Omental fat pad (tissue), 3 donors: ENCODE measurements at regions not wholly inside any gene's neighbourhood (a gene's known extent, or its start where the extent isn't known, plus 50 kb on each side); places are given as distances from the start of the nearest gene placed in this dataset.

Experiments used
- ATAC-seq: fragments of 150-250 bp; one replicate; pipeline ENCODE4 v1.9.1; 2016; ENCODE audit warnings: mild to moderate bottlenecking, moderate library complexity; ENCODE audit not compliant: low FRiP score
- DNase-seq: peaks from one replicate; pipeline ENCODE4 v3.0.0-alpha.2; 2019; ENCODE audit warnings: low spot score
- CTCF ChIP-seq, 3 donors: fragments of 450-650 bp; IDR thresholded peaks; one replicate each; pipeline ENCODE4 v1.5.1; 2016 to 2017; ENCODE audit warnings: antibody characterized with exemption in 3 of 3, mild to moderate bottlenecking in 3 of 3, moderate library complexity in 2 of 3

DNA sequence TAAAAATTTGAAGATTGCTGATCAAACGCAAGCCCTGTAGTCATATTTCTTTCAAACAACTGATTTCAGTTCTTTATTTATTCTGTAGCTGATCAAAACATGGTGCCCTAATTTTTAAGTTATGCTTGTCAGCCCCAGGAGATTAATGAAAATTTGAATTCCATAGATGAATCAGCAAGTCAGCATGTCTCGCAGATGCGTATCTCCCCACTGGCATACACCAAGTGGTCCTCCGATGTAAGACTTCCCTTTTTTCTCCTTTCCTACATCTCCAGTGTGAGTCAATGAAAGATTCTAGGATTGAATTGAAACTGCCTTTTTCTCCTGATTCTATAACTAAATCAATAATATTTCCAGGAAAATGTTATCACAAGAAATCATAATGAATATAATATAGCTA is 539.6 kb upstream of the NOX3 start:
- TF ChIP-seq CTCF (IDR thresholded peaks at IDR 0.05), result no peak
- no peak for ATAC-seq

GRCh38 chr6:155994086-155994485 is 538.4 kb upstream of the NOX3 start:
- ATAC-seq (no peak), DNase-seq (no peak)
- no peak for TF ChIP-seq CTCF (IDR thresholded peaks at IDR 0.05)

More for the DNA sequence above, 539.6 kb upstream of the NOX3 start:
- no peak for DNase-seq

DNA sequence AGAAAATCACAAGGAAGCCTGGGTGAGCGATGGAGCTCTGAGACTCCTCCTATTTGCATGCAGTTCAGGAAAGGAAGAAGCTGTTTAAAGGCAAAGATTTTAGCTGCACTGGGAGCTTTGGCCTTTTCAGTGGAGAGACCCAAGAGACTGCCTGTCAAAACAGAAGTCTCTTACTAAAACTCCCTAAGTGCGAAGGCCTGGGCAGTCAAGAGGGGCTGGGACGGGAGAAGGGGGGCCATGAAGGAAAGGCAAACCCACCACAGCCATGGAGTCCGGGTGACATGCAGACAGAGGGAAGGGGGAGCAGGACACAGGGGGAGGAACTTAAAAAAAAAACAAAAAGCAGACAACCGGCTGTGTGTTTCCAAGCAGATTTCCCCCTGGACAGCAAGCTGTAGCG is 537.6 kb upstream of the NOX3 start:
- TF ChIP-seq CTCF (IDR thresholded peaks at IDR 0.05), result no peak
- ATAC-seq, result no peak
- DNase-seq, result no peak

DNA sequence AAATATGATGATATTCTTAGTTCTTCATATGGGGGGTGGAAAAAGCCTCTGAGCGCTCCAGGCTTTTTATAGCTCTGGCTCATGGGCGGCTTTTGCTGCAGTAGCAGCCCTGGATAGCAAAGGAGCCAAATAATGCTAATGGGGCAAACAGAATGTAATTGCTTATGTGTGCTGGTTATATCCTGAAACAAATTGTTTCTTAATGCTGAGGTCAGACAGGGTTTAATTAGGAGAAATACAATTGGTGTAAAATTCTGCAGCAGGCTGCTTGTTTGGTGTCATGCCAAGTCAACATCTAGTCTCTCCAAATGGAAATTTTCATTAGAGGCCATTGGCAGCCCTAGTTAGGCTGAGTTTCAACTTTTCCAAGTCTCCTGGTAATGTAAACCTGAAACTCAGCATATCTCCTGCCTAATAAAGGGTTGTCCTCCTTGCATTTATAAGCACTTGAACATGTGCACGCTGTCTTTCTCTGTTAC is 530.1 kb upstream of the NOX3 start:
- no peak for ATAC-seq
- TF ChIP-seq CTCF (IDR thresholded peaks at IDR 0.05), result no peak
- DNase-seq, result no peak

DNA sequence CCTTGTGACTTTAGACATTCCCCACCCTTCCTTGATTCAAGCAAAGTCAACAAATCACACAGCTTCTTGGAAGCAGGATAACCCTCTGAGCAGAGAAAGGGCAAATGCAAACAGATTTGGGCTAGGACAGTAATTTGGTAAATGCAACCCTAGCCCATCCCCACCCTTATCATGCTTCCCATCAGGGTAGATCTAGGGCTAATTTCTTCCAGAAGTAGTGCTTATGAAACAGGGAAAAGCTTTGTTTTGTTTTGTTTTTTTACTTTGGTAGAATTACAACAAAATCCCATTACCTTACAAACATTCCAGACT is 525.1 kb upstream of the NOX3 start:
- no peak for ATAC-seq
- no peak for TF ChIP-seq CTCF (IDR thresholded peaks at IDR 0.05)
- DNase-seq, result no peak

DNA sequence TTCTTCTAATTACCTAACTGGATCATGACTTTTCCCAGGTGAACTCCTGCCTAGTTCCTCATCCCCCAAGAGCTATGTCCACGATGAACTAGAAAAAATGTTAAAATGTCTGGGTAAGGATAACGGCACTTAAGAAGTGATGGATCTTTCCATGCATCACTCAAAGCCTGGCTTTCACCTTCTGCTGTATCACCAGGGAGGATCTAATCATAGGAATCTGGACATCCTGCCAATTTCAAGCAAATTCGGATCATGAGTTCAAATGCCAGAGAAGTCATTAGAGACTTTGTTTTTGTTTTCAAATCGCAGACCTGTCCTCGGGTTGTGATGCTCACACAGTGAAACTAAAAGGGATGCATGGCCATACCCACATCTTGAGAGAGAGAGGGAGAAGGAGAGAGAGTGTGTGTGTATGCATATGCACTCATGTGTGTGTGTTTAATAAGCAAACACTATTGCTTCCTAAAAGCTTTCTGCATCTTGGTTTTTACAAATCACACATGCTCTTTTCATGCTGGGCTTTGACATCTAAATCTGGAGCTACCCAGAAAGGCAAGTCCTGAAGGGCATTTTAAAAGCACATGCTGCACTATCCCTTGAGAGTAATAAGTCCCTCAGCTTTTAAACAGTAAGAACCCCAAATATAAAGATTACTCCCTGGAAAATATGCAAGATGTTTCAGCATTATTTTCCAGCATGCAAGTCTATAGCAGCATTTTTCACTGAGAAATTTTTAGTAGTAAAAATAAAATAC is 524.6 kb upstream of the NOX3 start:
- no peak for TF ChIP-seq CTCF (IDR thresholded peaks at IDR 0.05)
- DNase-seq (no peak), ATAC-seq (no peak)

DNA sequence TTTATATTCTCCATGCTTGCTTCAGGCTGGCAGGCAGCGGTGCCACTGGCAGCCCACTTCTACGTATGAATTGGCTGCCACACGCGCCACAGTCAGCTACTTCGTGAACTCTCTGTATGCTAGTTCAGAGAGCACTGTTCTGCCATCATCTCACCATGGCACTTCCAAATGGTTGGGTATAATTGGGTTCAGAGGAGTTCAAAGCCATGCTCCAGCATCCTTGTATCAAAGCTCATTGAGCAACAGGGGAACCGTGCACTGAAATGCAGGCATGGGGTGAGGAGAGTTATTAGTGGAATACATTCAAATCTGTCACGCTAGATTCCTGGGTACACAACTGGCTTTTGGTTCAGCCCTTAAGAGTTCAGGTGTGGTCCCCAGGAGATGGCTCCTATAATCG is 519.9 kb upstream of the NOX3 start:
- no peak for DNase-seq
- no peak for TF ChIP-seq CTCF (IDR thresholded peaks at IDR 0.05)
- ATAC-seq, result no peak
